Caco-2 (cell line): ENCODE measurements at regions not wholly inside any gene's neighbourhood (a gene's known extent, or its start where the extent isn't known, plus 50 kb on each side); places are given as distances from the start of the nearest gene placed in this dataset.

Source experiments
- BruUV-seq: library from RNA; stranded (reverse); fragments of 400-500 nt; replicated peaks from 2 replicates; lab custom pipeline; 2021; lab: Mats Ljungman, UMichigan
- CTCF ChIA-PET: fragments of 300-600 bp; sonication (Branson Sonifier 250); formaldehyde crosslinking; loops from one replicate; lab custom pipeline; 2022; ENCODE audit warnings: antibody characterized with exemption; lab: Charles Lee
- POLR2A ChIA-PET: fragments of 300-600 bp; sonication (Branson Sonifier 250); formaldehyde crosslinking; loops from one replicate; lab custom pipeline; 2022; ENCODE audit warnings: antibody characterized with exemption; lab: Charles Lee
- DNase-seq, 2 experiments: peaks; one replicate each; pipeline versions ENCODE4 v3.0.0 to v3.0.0-alpha.2; 2020 to 2022
- H3K27me3 ChIP-seq: replicated peaks from 2 replicates; pipeline ENCODE4 v1.6.0; 2011; ENCODE audit warnings: low read length; ENCODE audit not compliant: control insufficient read depth, insufficient read depth
- H3K36me3 ChIP-seq: 2 replicates; pipeline ENCODE4 v1.5.1; 2011; ENCODE audit warnings: low read length; ENCODE audit not compliant: control insufficient read depth, insufficient read depth
- H3K4me1 ChIP-seq: fragments of 250-450 bp; sonication (Bioruptor Pico); 2 replicates; pipeline ENCODE4 v1.5.1; 2020; ENCODE audit warnings: mild to moderate bottlenecking
- H3K4me3 ChIP-seq: 2 replicates; pipeline ENCODE4 v1.5.1; 2011; ENCODE audit warnings: low read depth, mild to moderate bottlenecking, control low read depth, low read length
- H3K9me3 ChIP-seq: fragments of 250-450 bp; sonication (Bioruptor Pico); 2 replicates; pipeline ENCODE4 v1.5.1; 2020; ENCODE audit warnings: mild to moderate bottlenecking, moderate library complexity
- H3K27ac Mint-ChIP-seq: one replicate; pipeline ENCODE4 v1.8.0; 2022; ENCODE audit warnings: mixed read lengths; ENCODE audit not compliant: unreplicated experiment
- H3K27me3 Mint-ChIP-seq: one replicate; pipeline ENCODE4 v1.8.0; 2022; ENCODE audit warnings: mixed read lengths; ENCODE audit not compliant: insufficient read depth, unreplicated experiment
- H3K36me3 Mint-ChIP-seq: one replicate; pipeline ENCODE4 v1.8.0; 2022; ENCODE audit warnings: mild to moderate bottlenecking, mixed read lengths; ENCODE audit not compliant: insufficient read depth, unreplicated experiment
- H3K4me1 Mint-ChIP-seq: one replicate; pipeline ENCODE4 v1.8.0; 2022; ENCODE audit warnings: low read depth, mixed read lengths; ENCODE audit not compliant: unreplicated experiment
- H3K4me3 Mint-ChIP-seq: one replicate; pipeline ENCODE4 v1.8.0; 2022; ENCODE audit warnings: mild to moderate bottlenecking, moderate library complexity, mixed read lengths; ENCODE audit not compliant: unreplicated experiment
- H3K9me3 Mint-ChIP-seq: one replicate; pipeline ENCODE4 v1.8.0; 2022; ENCODE audit warnings: mixed read lengths; ENCODE audit not compliant: unreplicated experiment
- intact Hi-C: fragments of 100-400 bp; cut with micrococcal nuclease; formaldehyde crosslinking; loops from one replicate; pipeline ENCODE4 v1.10.0; 2022; ENCODE audit not compliant: unreplicated experiment
- TF ChIP-seq, protein P1 (sequence below), 2 experiments: fragments of 200-600 bp in 1 of 2; IDR thresholded peaks; 1 replicate in 1 of 2; 2 replicates in 1 of 2; pipeline versions ENCODE4 v1.5.1 to v1.8.0; 2011 to 2022; ENCODE audit warnings: antibody characterized with exemption in 1 of 2, control low read depth in 1 of 2, inconsistent platforms in 1 of 2, low read depth in 1 of 2, low read length in 1 of 2, mild to moderate bottlenecking in 1 of 2, moderate library complexity in 1 of 2; ENCODE audit not compliant: insufficient read depth in 1 of 2, severe bottlenecking in 1 of 2, unreplicated experiment in 1 of 2

DNA sequence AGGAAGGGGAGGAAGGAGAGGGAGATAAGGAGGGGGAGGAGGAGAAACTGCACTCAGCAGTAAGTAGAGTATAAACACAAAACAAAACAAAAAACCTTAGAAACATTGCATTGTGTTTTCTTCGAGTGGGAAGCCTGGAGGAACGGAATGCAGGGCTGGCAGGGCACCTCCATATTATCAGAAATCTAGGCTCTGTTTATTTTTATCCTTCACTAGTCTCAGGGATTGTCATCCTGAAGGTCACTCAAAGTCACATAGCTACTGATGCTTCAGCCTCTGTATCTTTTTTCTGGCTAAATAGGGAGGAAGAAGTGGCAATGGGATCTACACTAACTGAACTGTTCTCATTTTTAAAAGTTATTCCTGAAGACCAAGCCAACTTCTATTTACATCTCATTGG lies 467.8 kb downstream of the KCTD12 start:
- ChIA-PET POLR2A (no interaction called here), CTCF (no interaction called here)
- Histone ChIP-seq H3K4me1 (no peaks in the 10 kb centered on the region), H3K27me3 (no peaks in the 10 kb centered on the region), H3K9me3 (no peaks in the 10 kb centered on the region), H3K36me3 (no peaks in the 10 kb centered on the region), H3K4me3 (no peak overlapping the region)
- H3K4me3 Mint-ChIP-seq = no peak overlapping the region
- H3K27ac Mint-ChIP-seq = no peak overlapping the region
- intact Hi-C loops = no loop called here
- DNase-seq = no peak
- no peaks in the 10 kb centered on the region for H3K27me3 Mint-ChIP-seq
- BruUV-seq = no TSS peak
- TF ChIP-seq, protein P1, sequence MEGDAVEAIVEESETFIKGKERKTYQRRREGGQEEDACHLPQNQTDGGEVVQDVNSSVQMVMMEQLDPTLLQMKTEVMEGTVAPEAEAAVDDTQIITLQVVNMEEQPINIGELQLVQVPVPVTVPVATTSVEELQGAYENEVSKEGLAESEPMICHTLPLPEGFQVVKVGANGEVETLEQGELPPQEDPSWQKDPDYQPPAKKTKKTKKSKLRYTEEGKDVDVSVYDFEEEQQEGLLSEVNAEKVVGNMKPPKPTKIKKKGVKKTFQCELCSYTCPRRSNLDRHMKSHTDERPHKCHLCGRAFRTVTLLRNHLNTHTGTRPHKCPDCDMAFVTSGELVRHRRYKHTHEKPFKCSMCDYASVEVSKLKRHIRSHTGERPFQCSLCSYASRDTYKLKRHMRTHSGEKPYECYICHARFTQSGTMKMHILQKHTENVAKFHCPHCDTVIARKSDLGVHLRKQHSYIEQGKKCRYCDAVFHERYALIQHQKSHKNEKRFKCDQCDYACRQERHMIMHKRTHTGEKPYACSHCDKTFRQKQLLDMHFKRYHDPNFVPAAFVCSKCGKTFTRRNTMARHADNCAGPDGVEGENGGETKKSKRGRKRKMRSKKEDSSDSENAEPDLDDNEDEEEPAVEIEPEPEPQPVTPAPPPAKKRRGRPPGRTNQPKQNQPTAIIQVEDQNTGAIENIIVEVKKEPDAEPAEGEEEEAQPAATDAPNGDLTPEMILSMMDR (IDR thresholded peaks at IDR 0.05; ENCODE audit: insufficient read depth in 1 of 2, low read depth in 1 of 2, low read length in 1 of 2, severe bottlenecking in 1 of 2, unreplicated experiment in 1 of 2) = no peak
- peaks cover 7% of the 10 kb centered on the region for H3K4me1 Mint-ChIP-seq
- H3K36me3 Mint-ChIP-seq = no peaks in the 10 kb centered on the region
- H3K9me3 Mint-ChIP-seq = no peaks in the 10 kb centered on the region

DNA sequence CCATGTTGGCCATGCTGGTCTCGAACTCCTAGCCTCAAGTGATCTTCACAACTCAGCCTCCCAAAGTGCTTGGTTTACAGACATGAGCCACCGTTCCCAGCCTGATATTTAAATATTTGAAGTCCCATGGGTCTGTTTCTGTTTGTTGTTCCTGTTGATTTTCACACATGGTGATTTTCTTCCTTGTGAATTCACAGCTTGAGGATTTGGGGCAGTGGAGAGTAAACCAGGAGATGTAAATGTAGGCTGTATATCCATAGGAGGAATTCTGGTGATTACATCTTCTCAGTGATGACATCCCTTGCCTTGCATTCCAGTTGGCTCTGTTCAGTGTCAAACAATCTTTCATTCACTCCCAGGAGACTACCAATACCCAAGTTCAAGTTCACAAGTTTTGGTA lies 471.9 kb downstream of the KCTD12 start:
- no peaks in the 10 kb centered on the region for H3K27me3 ChIP-seq
- Mint-ChIP-seq H3K9me3 (no peaks in the 10 kb centered on the region), H3K4me3 (no peak overlapping the region), H3K4me1 (peaks cover 13% of the 10 kb centered on the region), H3K27ac (no peak overlapping the region), H3K27me3 (no peaks in the 10 kb centered on the region), H3K36me3 (no peaks in the 10 kb centered on the region)
- ChIA-PET POLR2A (no interaction called here), CTCF (no interaction called here)
- intact Hi-C loops = no loop called here
- H3K9me3 ChIP-seq = no peaks in the 10 kb centered on the region
- TF ChIP-seq, protein P1 (IDR thresholded peaks at IDR 0.05; ENCODE audit: insufficient read depth in 1 of 2, low read depth in 1 of 2, low read length in 1 of 2, severe bottlenecking in 1 of 2, unreplicated experiment in 1 of 2) = no peak
- no peak for DNase-seq
- H3K36me3 ChIP-seq = no peaks in the 10 kb centered on the region
- H3K4me3 ChIP-seq = no peak overlapping the region
- BruUV-seq = no TSS peak
- no peaks in the 10 kb centered on the region for H3K4me1 ChIP-seq

DNA sequence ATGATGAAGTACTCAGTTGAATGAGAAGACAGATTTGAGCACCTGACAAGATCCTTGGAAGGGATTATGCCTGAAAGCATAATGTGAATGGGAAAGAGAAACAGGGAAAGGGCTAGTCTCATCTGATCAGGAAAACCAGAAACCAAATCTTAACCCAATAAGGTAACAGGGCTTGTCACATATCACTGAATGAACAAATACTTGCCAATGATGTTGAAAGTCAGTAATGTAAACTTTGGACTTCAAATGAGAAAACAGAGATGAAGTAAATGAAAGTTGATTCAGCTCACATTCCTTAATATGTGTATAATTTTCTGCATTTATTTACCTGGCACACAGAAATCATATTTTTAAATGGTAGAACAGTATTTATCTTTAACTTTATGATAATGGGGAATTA lies 480.0 kb downstream of the KCTD12 start:
- no TSS peak for BruUV-seq
- no peaks in the 10 kb centered on the region for H3K9me3 Mint-ChIP-seq
- H3K4me1 Mint-ChIP-seq = peaks cover 9% of the 10 kb centered on the region
- H3K36me3 Mint-ChIP-seq = no peaks in the 10 kb centered on the region
- H3K27me3 ChIP-seq = no peaks in the 10 kb centered on the region
- H3K27ac Mint-ChIP-seq = no peak overlapping the region
- H3K4me1 ChIP-seq = no peaks in the 10 kb centered on the region
- TF ChIP-seq, protein P1 (IDR thresholded peaks at IDR 0.05; ENCODE audit: insufficient read depth in 1 of 2, low read depth in 1 of 2, low read length in 1 of 2, severe bottlenecking in 1 of 2, unreplicated experiment in 1 of 2) = no peak
- H3K4me3 ChIP-seq = no peak overlapping the region
- POLR2A ChIA-PET = no interaction called here
- H3K27me3 Mint-ChIP-seq = no peaks in the 10 kb centered on the region
- intact Hi-C loops = no loop called here
- no peak overlapping the region for H3K4me3 Mint-ChIP-seq
- no peaks in the 10 kb centered on the region for H3K36me3 ChIP-seq
- no peaks in the 10 kb centered on the region for H3K9me3 ChIP-seq
- CTCF ChIA-PET = no interaction called here
- no peak for DNase-seq
